GM12878 (cell line): ENCODE measurements at regions not wholly inside any gene's neighbourhood (a gene's known extent, or its start where the extent isn't known, plus 50 kb on each side); places are given as distances from the start of the nearest gene placed in this dataset.

Experiments
- ATAC-seq: fragments of 200-7000 bp; cut with Tn5 transposase; 3 replicates; pipeline ENCODE4 v1.9.1; 2020; ENCODE audit warnings: mild to moderate bottlenecking, moderate library complexity
- BruUV-seq: library from RNA; stranded (reverse); fragments of 400-500 nt; replicated peaks from 2 replicates; lab custom pipeline; 2021; lab: Mats Ljungman, UMichigan
- CTCF ChIA-PET: fragments of 300-600 bp; sonication (Branson Sonifier 250); formaldehyde crosslinking; extraction: SDS; loops from one replicate; lab custom pipeline; 2021; ENCODE audit warnings: inconsistent platforms; lab: Yijun Ruan, JAX
- POLR2A ChIA-PET: fragments of 350-600 bp; formaldehyde crosslinking; extraction: SDS; loops from one replicate; lab custom pipeline; 2021; ENCODE audit warnings: inconsistent platforms; lab: Charles Lee
- RAD21 ChIA-PET: fragments of 300-600 bp; sonication (Branson Sonifier 250); formaldehyde crosslinking; loops from one replicate; lab custom pipeline; 2023; ENCODE audit warnings: antibody characterized with exemption; ENCODE audit not compliant: unreplicated experiment; lab: Charles Lee
- SMC1A ChIA-PET: fragments of 300-600 bp; sonication (Branson Sonifier 250); formaldehyde crosslinking; loops from one replicate; lab custom pipeline; 2023; ENCODE audit not compliant: unreplicated experiment, uncharacterized antibody; lab: Charles Lee
- DNase-seq: peaks from one replicate; pipeline ENCODE4 v3.0.0-alpha.2; 2011; ENCODE audit warnings: low read depth, low spot score
- FAIRE-seq: peaks from 3 replicates; lab custom pipeline; 2011; peaks lifted over from hg19 to GRCh38; lab: Jason Lieb, UNC
- H2AFZ ChIP-seq: 2 replicates; pipeline ENCODE4 v1.6.0; 2011; ENCODE audit warnings: low read depth, low read length, control low read depth; ENCODE audit not compliant: control insufficient read depth
- H3K27ac ChIP-seq: 2 replicates; pipeline ENCODE4 v1.5.1; 2011; ENCODE audit warnings: control low read depth; ENCODE audit not compliant: control insufficient read depth, insufficient read depth
- H3K27me3 ChIP-seq, 2 experiments: replicated peaks in 1 of 2; 2 replicates each; pipeline versions ENCODE4 v1.6.0 to v1.6.1; 2011; ENCODE audit warnings: low read length in 1 of 2; ENCODE audit not compliant: control insufficient read depth in 2 of 2, insufficient read depth in 2 of 2
- H3K36me3 ChIP-seq, 2 experiments: 2 replicates each; pipeline ENCODE4 v1.5.1; 2011; ENCODE audit warnings: low read length in 1 of 2; ENCODE audit not compliant: control insufficient read depth in 2 of 2, insufficient read depth in 2 of 2
- H3K4me1 ChIP-seq: 2 replicates; pipeline ENCODE4 v1.6.1; 2011; ENCODE audit warnings: mild to moderate bottlenecking, low read length, moderate library complexity, mixed read lengths; ENCODE audit not compliant: control insufficient read depth, insufficient read depth
- H3K4me2 ChIP-seq: 2 replicates; pipeline ENCODE4 v1.6.0; 2011; ENCODE audit warnings: control low read depth; ENCODE audit not compliant: control insufficient read depth, insufficient read depth
- H3K4me3 ChIP-seq: fragments of 200-600 bp; sonication (generic); 2 replicates; pipeline ENCODE4 v1.5.1; 2016
- H3K79me2 ChIP-seq: 2 replicates; pipeline ENCODE4 v1.6.0; 2011; ENCODE audit warnings: low read length; ENCODE audit not compliant: control insufficient read depth, insufficient read depth
- H3K9ac ChIP-seq: 2 replicates; pipeline ENCODE4 v1.8.0; 2011; ENCODE audit warnings: low read length, control low read depth, mixed read lengths; ENCODE audit not compliant: control insufficient read depth, insufficient read depth
- H3K9me3 ChIP-seq: replicated peaks from 3 replicates; pipeline ENCODE4 v1.5.1; 2011; ENCODE audit warnings: mild to moderate bottlenecking, low read length; ENCODE audit not compliant: control insufficient read depth, insufficient read depth
- H4K20me1 ChIP-seq: 2 replicates; pipeline ENCODE4 v1.6.0; 2011; ENCODE audit not compliant: control insufficient read depth, insufficient read depth
- CHD1 ChIP-seq: IDR thresholded peaks from 2 replicates; pipeline ENCODE4 v1.6.1; 2012; ENCODE audit warnings: low read depth, low read length, improper control_type of control experiment
- E2F8 ChIP-seq: fragments of 450-650 bp; IDR thresholded peaks from 2 replicates; pipeline ENCODE4 v1.6.1; 2018; ENCODE audit warnings: mild to moderate bottlenecking, low read depth, moderate library complexity; ENCODE audit not compliant: partially characterized antibody
- ETV6 ChIP-seq, 2 experiments: fragments of 450-650 bp in 1 of 2; IDR thresholded peaks in 1 of 2; conservative IDR thresholded peaks in 1 of 2; 2 replicates each; pipeline ENCODE4 v1.6.1; 2014; ENCODE audit warnings: antibody characterized with exemption in 1 of 2, borderline replicate concordance in 1 of 2, low read depth in 1 of 2, mild to moderate bottlenecking in 1 of 2, moderate library complexity in 1 of 2
- IKZF1 ChIP-seq: fragments of 450-650 bp; conservative IDR thresholded peaks from 2 replicates; pipeline ENCODE4 v1.6.1; 2017; ENCODE audit warnings: antibody characterized with exemption, mild to moderate bottlenecking
- IRF4 ChIP-seq: IDR thresholded peaks from 2 replicates; pipeline ENCODE4 v1.6.1; 2011; ENCODE audit warnings: low read depth, low read length
- NBN ChIP-seq: fragments of 450-650 bp; IDR thresholded peaks from 2 replicates; pipeline ENCODE4 v1.6.1; 2016
- NFYB ChIP-seq: IDR thresholded peaks from 2 replicates; pipeline ENCODE4 v1.6.1; 2011; ENCODE audit warnings: low read depth, mild to moderate bottlenecking, low read length, improper control_type of control experiment, moderate library complexity; ENCODE audit not compliant: insufficient read depth
- POLR2AphosphoS5 ChIP-seq: IDR thresholded peaks from 2 replicates; pipeline ENCODE4 v1.6.1; 2011; ENCODE audit warnings: mild to moderate bottlenecking, low read length, inconsistent platforms
- SMARCA5 ChIP-seq: fragments of 450-650 bp; IDR thresholded peaks from 2 replicates; pipeline ENCODE4 v1.6.1; 2017; ENCODE audit warnings: mild to moderate bottlenecking
- SMC3 ChIP-seq: IDR thresholded peaks from 2 replicates; pipeline ENCODE4 v1.6.1; 2011; ENCODE audit warnings: low read length, improper control_type of control experiment, borderline replicate concordance
- WGBS: methylation state at CpG from one replicate; pipeline ENCODE4 v1.1.6; 2016; ENCODE audit warnings: low lambda C conversion rate; ENCODE audit not compliant: insufficient replicate concordance, insufficient coverage; ENCODE audit errors: missing lambda C conversion rate; 5-methylcytosine and 5-hydroxymethylcytosine counted together
- in situ Hi-C: fragments of 300-500 bp; cut with MboI; formaldehyde crosslinking; loops from 9 replicates; pipeline ENCODE4 v1.14.3; 2018; ENCODE audit warnings: mixed read lengths
- intact Hi-C: fragments of 100-400 bp; cut with micrococcal nuclease; formaldehyde crosslinking; loops from one replicate; pipeline ENCODE4 v1.14.2; 2022; ENCODE audit not compliant: unreplicated experiment
- TF ChIP-seq, protein P1 (sequence below): fragments of 450-650 bp; IDR thresholded peaks from 2 replicates; pipeline ENCODE4 v1.6.1; 2017; ENCODE audit warnings: mild to moderate bottlenecking, moderate library complexity
- TF ChIP-seq, protein P2 (sequence below): IDR thresholded peaks from 2 replicates; pipeline ENCODE4 v1.6.1; 2012; ENCODE audit warnings: low read length, inconsistent platforms

GRCh38 chr15:37377428-37377827, 277.1 kb upstream of the MEIS2 start (continued):
- TF ChIP-seq, protein P1, sequence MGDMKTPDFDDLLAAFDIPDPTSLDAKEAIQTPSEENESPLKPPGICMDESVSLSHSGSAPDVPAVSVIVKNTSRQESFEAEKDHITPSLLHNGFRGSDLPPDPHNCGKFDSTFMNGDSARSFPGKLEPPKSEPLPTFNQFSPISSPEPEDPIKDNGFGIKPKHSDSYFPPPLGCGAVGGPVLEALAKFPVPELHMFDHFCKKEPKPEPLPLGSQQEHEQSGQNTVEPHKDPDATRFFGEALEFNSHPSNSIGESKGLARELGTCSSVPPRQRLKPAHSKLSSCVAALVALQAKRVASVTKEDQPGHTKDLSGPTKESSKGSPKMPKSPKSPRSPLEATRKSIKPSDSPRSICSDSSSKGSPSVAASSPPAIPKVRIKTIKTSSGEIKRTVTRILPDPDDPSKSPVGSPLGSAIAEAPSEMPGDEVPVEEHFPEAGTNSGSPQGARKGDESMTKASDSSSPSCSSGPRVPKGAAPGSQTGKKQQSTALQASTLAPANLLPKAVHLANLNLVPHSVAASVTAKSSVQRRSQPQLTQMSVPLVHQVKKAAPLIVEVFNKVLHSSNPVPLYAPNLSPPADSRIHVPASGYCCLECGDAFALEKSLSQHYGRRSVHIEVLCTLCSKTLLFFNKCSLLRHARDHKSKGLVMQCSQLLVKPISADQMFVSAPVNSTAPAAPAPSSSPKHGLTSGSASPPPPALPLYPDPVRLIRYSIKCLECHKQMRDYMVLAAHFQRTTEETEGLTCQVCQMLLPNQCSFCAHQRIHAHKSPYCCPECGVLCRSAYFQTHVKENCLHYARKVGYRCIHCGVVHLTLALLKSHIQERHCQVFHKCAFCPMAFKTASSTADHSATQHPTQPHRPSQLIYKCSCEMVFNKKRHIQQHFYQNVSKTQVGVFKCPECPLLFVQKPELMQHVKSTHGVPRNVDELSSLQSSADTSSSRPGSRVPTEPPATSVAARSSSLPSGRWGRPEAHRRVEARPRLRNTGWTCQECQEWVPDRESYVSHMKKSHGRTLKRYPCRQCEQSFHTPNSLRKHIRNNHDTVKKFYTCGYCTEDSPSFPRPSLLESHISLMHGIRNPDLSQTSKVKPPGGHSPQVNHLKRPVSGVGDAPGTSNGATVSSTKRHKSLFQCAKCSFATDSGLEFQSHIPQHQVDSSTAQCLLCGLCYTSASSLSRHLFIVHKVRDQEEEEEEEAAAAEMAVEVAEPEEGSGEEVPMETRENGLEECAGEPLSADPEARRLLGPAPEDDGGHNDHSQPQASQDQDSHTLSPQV: no peak
- no peak for TF ChIP-seq SMARCA5

DNA sequence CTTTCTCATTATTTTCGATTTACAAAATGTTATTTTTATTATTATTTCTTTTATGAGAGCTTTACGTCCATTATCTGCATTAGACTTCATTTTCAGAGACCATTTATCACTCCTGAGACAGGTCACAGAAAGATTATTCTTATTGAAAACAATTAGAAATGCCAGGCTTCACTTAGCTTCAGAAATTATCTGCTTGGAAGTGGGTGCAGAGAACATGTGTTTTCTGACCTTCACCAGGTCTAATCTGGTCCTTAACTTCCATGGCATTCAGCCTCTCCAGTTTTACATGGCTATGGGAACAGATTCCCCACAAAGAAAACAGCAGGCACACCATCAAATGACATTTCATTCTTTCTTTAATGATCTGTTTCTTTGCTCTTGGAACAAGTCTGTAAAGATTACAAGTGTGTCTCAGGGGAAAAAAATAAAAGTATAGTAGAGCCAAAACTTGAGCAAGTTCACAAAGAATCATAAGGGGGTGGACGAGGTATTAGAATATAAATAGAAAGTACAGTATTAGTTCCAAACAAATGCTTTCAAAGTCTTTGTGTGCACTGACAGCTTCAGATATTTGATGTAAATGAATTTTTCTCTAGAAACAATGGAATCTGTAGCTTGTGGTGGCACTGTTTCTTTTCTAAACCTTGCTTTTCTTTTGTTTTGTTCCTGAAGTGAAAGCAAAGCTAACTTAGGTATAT, 294.2 kb upstream of the MEIS2 start:
- no peaks in the 10 kb centered on the region for H3K36me3 ChIP-seq
- SMC1A ChIA-PET: interaction anchor here (0.7 kb wide), 1 partner anchor 171 kb away, joined by 3 read pairs; no protein-coding TSS in a partner anchor
- 0% methylated on average over 3 of the region's 3 CpGs for WGBS
- H3K27ac ChIP-seq: no peak overlapping the region
- RAD21 ChIA-PET: no interaction called here
- H4K20me1 ChIP-seq: no peaks in the 10 kb centered on the region
- no peaks in the 10 kb centered on the region for H3K27me3 ChIP-seq
- no peak overlapping the region for H2AFZ ChIP-seq
- no peak overlapping the region for H3K9ac ChIP-seq
- no TSS peak for BruUV-seq
- H3K9me3 ChIP-seq: no peaks in the 10 kb centered on the region; the same call in 2 of the 3 replicates
- no peak overlapping the region for H3K4me3 ChIP-seq
- no peak overlapping the region for H3K4me2 ChIP-seq
- no peak for TF ChIP-seq ETV6 (conservative IDR thresholded peaks at IDR 0.05 in 1 of 2, IDR thresholded peaks at IDR 0.05 in 1 of 2; ENCODE audit: borderline replicate concordance in 1 of 2, low read depth in 1 of 2)
- TF ChIP-seq SMC3: no peak
- TF ChIP-seq POLR2AphosphoS5: no peak
- no peak for TF ChIP-seq IRF4
- TF ChIP-seq IKZF1: no peak
- TF ChIP-seq, protein P2, sequence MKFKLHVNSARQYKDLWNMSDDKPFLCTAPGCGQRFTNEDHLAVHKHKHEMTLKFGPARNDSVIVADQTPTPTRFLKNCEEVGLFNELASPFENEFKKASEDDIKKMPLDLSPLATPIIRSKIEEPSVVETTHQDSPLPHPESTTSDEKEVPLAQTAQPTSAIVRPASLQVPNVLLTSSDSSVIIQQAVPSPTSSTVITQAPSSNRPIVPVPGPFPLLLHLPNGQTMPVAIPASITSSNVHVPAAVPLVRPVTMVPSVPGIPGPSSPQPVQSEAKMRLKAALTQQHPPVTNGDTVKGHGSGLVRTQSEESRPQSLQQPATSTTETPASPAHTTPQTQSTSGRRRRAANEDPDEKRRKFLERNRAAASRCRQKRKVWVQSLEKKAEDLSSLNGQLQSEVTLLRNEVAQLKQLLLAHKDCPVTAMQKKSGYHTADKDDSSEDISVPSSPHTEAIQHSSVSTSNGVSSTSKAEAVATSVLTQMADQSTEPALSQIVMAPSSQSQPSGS: no peak
- no peak for TF ChIP-seq E2F8
- no peak for TF ChIP-seq NFYB
- no peak for TF ChIP-seq CHD1
- no peak for TF ChIP-seq NBN
- TF ChIP-seq SMARCA5: no peak
- TF ChIP-seq, all 136 proteins: peak for 0
- intact Hi-C loops (no loop called here), in situ Hi-C loops (no loop called here)
- Histone ChIP-seq H3K4me1 (no peaks in the 10 kb centered on the region), H3K79me2 (no peaks in the 10 kb centered on the region)
- FAIRE-seq (no peak), ATAC-seq (no peak), DNase-seq (no peak)
- ChIA-PET POLR2A (no interaction called here), CTCF (no interaction called here)
